Right atrium auricular region (tissue), 2 donors: ENCODE measurements at regions not wholly inside any gene's neighbourhood (a gene's known extent, or its start where the extent isn't known, plus 50 kb on each side); places are given as distances from the start of the nearest gene placed in this dataset.

Experiments used
- DNase-seq: peaks from one replicate; pipeline ENCODE4 v3.0.0-alpha.2; 2019; ENCODE audit warnings: low spot score
- H3K27ac ChIP-seq, 2 donors: fragments of 200-600 bp; sonication (generic); 1 replicate in 1 of 2; 2 replicates in 1 of 2; pipeline ENCODE4 v1.5.1; 2016 to 2019
- H3K27me3 ChIP-seq, 2 donors: fragments of 200-600 bp; sonication (generic); one replicate each; pipeline versions ENCODE4 v1.5.1 to v1.6.0; 2017 to 2019
- H3K36me3 ChIP-seq: fragments of 200-600 bp; sonication (generic); one replicate; pipeline ENCODE4 v1.5.1; 2016
- H3K4me1 ChIP-seq, 2 donors: fragments of 200-600 bp; sonication (generic); one replicate each; pipeline versions ENCODE4 v1.5.1 to v1.6.0; 2017 to 2019
- H3K4me3 ChIP-seq, 2 donors: fragments of 200-600 bp; sonication (generic); 1 replicate in 1 of 2; 2 replicates in 1 of 2; pipeline ENCODE4 v1.5.1; 2017 to 2019; ENCODE audit warnings: mild to moderate bottlenecking in 1 of 2, moderate library complexity in 1 of 2
- H3K9me3 ChIP-seq, 2 donors: fragments of 200-600 bp; sonication (generic); one replicate each; pipeline ENCODE4 v1.5.1; 2019
- CTCF ChIP-seq, 2 donors: fragments of 200-600 bp; sonication (generic); IDR thresholded peaks; one replicate each; pipeline ENCODE4 v1.5.1; 2019; ENCODE audit warnings: antibody characterized with exemption in 2 of 2

GRCh38 chr10:78864761-78865537 is 203.8 kb upstream of the ZMIZ1 start:
- Histone ChIP-seq H3K36me3 (no peaks in the 10 kb centered on the region), H3K4me3 (no peak overlapping the region), H3K4me1 (peaks cover 0 to 10% of the 10 kb centered on the region in 2 donors), H3K27ac (no peak overlapping the region), H3K9me3 (no peaks in the 10 kb centered on the region), H3K27me3 (no peaks in the 10 kb centered on the region)
- TF ChIP-seq CTCF (IDR thresholded peaks at IDR 0.05), result no peak
- DNase-seq, result no peak

GRCh38 chr10:78865538-78865875 is 203.3 kb upstream of the ZMIZ1 start:
- H3K27me3 ChIP-seq, result no peaks in the 10 kb centered on the region
- no peak overlapping the region for H3K27ac ChIP-seq
- TF ChIP-seq CTCF (IDR thresholded peaks at IDR 0.05), result no peak
- DNase-seq, result no peak
- H3K4me3 ChIP-seq, result no peak overlapping the region
- H3K9me3 ChIP-seq, result no peaks in the 10 kb centered on the region
- no peaks in the 10 kb centered on the region for H3K36me3 ChIP-seq
- peaks cover 0 to 10% of the 10 kb centered on the region in 2 donors for H3K4me1 ChIP-seq

GRCh38 chr10:78865931-78866717 is 202.6 kb upstream of the ZMIZ1 start:
- Histone ChIP-seq H3K9me3 (no peaks in the 10 kb centered on the region), H3K4me1 (peaks cover 0 to 10% of the 10 kb centered on the region in 2 donors), H3K36me3 (no peaks in the 10 kb centered on the region), H3K27ac (no peak overlapping the region), H3K27me3 (no peaks in the 10 kb centered on the region), H3K4me3 (no peak overlapping the region)
- no peak for TF ChIP-seq CTCF (IDR thresholded peaks at IDR 0.05)
- DNase-seq, result no peak

GRCh38 chr10:78866731-78867554 is 201.8 kb upstream of the ZMIZ1 start:
- no peak overlapping the region for H3K4me3 ChIP-seq
- H3K27ac ChIP-seq, result no peak overlapping the region
- TF ChIP-seq CTCF (IDR thresholded peaks at IDR 0.05), result no peak
- no peak for DNase-seq
- H3K4me1 ChIP-seq, result peaks cover 0 to 10% of the 10 kb centered on the region in 2 donors
- no peaks in the 10 kb centered on the region for H3K27me3 ChIP-seq
- no peaks in the 10 kb centered on the region for H3K36me3 ChIP-seq
- no peaks in the 10 kb centered on the region for H3K9me3 ChIP-seq

GRCh38 chr10:78867555-78867939 is 201.2 kb upstream of the ZMIZ1 start:
- TF ChIP-seq CTCF (IDR thresholded peaks at IDR 0.05), result no peak
- no peaks in the 10 kb centered on the region for H3K36me3 ChIP-seq

More at GRCh38 chr10:78867555-78867939, 201.2 kb upstream of the ZMIZ1 start:
- H3K9me3 ChIP-seq, result no peaks in the 10 kb centered on the region
- no peak overlapping the region for H3K27ac ChIP-seq
- H3K4me3 ChIP-seq, result no peak overlapping the region
- DNase-seq, result no peak
- H3K27me3 ChIP-seq, result no peaks in the 10 kb centered on the region
- H3K4me1 ChIP-seq, result peaks cover 0 to 10% of the 10 kb centered on the region in 2 donors
